ENCODE measurements at regions not wholly inside any gene's neighbourhood (a gene's known extent, or its start where the extent isn't known, plus 50 kb on each side); places are given as distances from the start of the nearest gene placed in this dataset.

- no peak for DNase-seq
- peaks cover 2% of the 10 kb centered on the region for H3K4me1 ChIP-seq (ENCODE audit: low read depth)
- no peaks in the 10 kb centered on the region for H3K36me3 ChIP-seq (ENCODE audit: low read depth)
- H3K4me3 ChIP-seq, result no peak overlapping the region
- H3K9me3 ChIP-seq, result no peaks in the 10 kb centered on the region
- ATAC-seq, result no peak
- TF ChIP-seq, protein P1, sequence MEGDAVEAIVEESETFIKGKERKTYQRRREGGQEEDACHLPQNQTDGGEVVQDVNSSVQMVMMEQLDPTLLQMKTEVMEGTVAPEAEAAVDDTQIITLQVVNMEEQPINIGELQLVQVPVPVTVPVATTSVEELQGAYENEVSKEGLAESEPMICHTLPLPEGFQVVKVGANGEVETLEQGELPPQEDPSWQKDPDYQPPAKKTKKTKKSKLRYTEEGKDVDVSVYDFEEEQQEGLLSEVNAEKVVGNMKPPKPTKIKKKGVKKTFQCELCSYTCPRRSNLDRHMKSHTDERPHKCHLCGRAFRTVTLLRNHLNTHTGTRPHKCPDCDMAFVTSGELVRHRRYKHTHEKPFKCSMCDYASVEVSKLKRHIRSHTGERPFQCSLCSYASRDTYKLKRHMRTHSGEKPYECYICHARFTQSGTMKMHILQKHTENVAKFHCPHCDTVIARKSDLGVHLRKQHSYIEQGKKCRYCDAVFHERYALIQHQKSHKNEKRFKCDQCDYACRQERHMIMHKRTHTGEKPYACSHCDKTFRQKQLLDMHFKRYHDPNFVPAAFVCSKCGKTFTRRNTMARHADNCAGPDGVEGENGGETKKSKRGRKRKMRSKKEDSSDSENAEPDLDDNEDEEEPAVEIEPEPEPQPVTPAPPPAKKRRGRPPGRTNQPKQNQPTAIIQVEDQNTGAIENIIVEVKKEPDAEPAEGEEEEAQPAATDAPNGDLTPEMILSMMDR (IDR thresholded peaks at IDR 0.05), result no peak
- intact Hi-C loops (cut with DNase I, micrococcal nuclease), result no loop called here
Measured at GRCh38 chr6:105650347-105650746, 247.5 kb upstream of the PREP start.

- intact Hi-C loops (cut with DNase I, micrococcal nuclease), result no loop called here
- H3K9me3 ChIP-seq, result no peaks in the 10 kb centered on the region
Measured at GRCh38 chr6:105649192-105649591, 246.3 kb upstream of the PREP start.

DNA sequence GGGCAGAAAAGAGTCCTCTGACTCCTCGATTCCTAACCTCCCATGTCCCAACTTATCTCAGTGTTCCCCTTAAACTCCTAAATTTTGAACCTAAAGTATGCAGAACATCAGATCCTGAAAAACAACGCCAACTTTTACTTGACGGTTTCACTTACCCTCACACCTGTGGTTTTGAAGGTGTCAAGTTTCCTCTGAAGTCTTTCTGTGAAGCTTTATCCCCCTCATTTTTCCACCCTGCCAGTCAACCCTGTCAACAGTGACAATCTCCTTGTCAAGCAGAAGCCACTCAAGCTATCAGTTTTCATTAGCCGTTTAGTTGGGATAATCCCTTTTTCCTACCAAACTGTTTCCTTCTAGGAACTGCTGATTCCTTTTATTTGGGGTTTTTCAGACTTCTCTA, 245.4 kb upstream of the PREP start:
- ATAC-seq (no peak), DNase-seq (no peak)
- TF ChIP-seq, protein P1 (IDR thresholded peaks at IDR 0.05), result no peak
- H3K9me3 ChIP-seq, result no peaks in the 10 kb centered on the region
- intact Hi-C loops (cut with DNase I, micrococcal nuclease), result no loop called here
- no peak overlapping the region for H3K4me3 ChIP-seq
- no peaks in the 10 kb centered on the region for H3K36me3 ChIP-seq (ENCODE audit: low read depth)
- peaks cover 4% of the 10 kb centered on the region for H3K4me1 ChIP-seq (ENCODE audit: low read depth)

More at GRCh38 chr6:105649192-105649591, 246.3 kb upstream of the PREP start:
- ATAC-seq (no peak), DNase-seq (no peak)
- TF ChIP-seq, protein P1 (IDR thresholded peaks at IDR 0.05), result no peak
- no peak overlapping the region for H3K4me3 ChIP-seq
- H3K4me1 ChIP-seq (ENCODE audit: low read depth), result peaks cover 4% of the 10 kb centered on the region
- H3K36me3 ChIP-seq (ENCODE audit: low read depth), result no peaks in the 10 kb centered on the region

- TF ChIP-seq, protein P1 (IDR thresholded peaks at IDR 0.05), result no peak
- DNase-seq, result no peak
- H3K4me1 ChIP-seq (ENCODE audit: low read depth), result peaks cover 4% of the 10 kb centered on the region
- intact Hi-C loops (cut with DNase I, micrococcal nuclease), result no loop called here
- H3K36me3 ChIP-seq (ENCODE audit: low read depth), result no peaks in the 10 kb centered on the region
- H3K4me3 ChIP-seq, result no peak overlapping the region
- H3K9me3 ChIP-seq, result no peaks in the 10 kb centered on the region
- peak; percentile 79 for ATAC-seq
Measured at GRCh38 chr6:105646391-105646867, 243.5 kb upstream of the PREP start.

GRCh38 chr6:105645958-105646357, 243.1 kb upstream of the PREP start:
- TF ChIP-seq, protein P1 (IDR thresholded peaks at IDR 0.05), result no peak
- H3K4me1 ChIP-seq (ENCODE audit: low read depth), result peaks cover 4% of the 10 kb centered on the region
- H3K4me3 ChIP-seq, result no peak overlapping the region
- no peak for ATAC-seq
- no peaks in the 10 kb centered on the region for H3K36me3 ChIP-seq (ENCODE audit: low read depth)
- H3K9me3 ChIP-seq, result no peaks in the 10 kb centered on the region
- DNase-seq, result no peak
- intact Hi-C loops (cut with DNase I, micrococcal nuclease), result no loop called here

- DNase-seq (no peak), ATAC-seq (no peak)
- Histone ChIP-seq H3K9me3 (no peaks in the 10 kb centered on the region), H3K4me1 (ENCODE audit: low read depth) (peaks cover 4% of the 10 kb centered on the region), H3K36me3 (ENCODE audit: low read depth) (no peaks in the 10 kb centered on the region), H3K4me3 (no peak overlapping the region)
- TF ChIP-seq, protein P1 (IDR thresholded peaks at IDR 0.05), result no peak
- intact Hi-C loops (cut with DNase I, micrococcal nuclease), result no loop called here
Measured at GRCh38 chr6:105645156-105645555, 242.3 kb upstream of the PREP start.

All from mucosa of descending colon (tissue), 3 donors.